Upper lobe of left lung (tissue), 4 donors: ENCODE measurements at regions not wholly inside any gene's neighbourhood (a gene's known extent, or its start where the extent isn't known, plus 50 kb on each side); places are given as distances from the start of the nearest gene placed in this dataset.

ENCODE experiments used
- EP300 ChIP-seq, 4 donors: sonication (generic); formaldehyde crosslinking; IDR thresholded peaks; one replicate each; pipeline ENCODE4 v1.5.1; 2017; ENCODE audit warnings: antibody characterized with exemption in 4 of 4, control low read depth in 2 of 4
- POLR2AphosphoS5 ChIP-seq, 2 donors: sonication (generic); formaldehyde crosslinking; IDR thresholded peaks; one replicate each; pipeline ENCODE4 v1.5.1; 2017; ENCODE audit warnings: antibody characterized with exemption in 2 of 2
- TF ChIP-seq, protein P1 (sequence below), 6 experiments: fragments of 450-650 bp in 4 of 6; fragments of 200-600 bp in 2 of 6; sonication (generic) in 2 of 6; IDR thresholded peaks; one replicate each; pipeline ENCODE4 v1.5.1; 2016 to 2019; ENCODE audit warnings: antibody characterized with exemption in 6 of 6

DNA sequence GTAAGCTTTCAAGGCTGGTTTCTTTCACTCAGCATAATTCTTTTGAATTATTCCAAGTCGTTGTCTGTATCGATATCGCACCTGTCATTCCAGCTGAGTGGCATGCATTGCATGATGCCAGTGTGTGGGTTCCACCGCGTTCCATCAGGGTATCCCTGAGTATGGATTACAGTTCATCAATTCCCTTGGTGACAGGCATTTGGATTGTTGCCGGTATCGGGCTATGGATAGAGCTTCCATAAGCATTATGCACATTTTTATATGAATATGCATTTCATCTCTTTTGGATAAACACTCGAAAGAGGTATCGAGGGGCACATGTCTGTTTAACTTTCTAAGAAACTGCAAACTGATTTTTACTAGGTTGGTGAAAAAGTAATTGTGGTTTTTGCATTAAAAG, 698.8 kb downstream of the BRD1 start:
- TF ChIP-seq, protein P1, sequence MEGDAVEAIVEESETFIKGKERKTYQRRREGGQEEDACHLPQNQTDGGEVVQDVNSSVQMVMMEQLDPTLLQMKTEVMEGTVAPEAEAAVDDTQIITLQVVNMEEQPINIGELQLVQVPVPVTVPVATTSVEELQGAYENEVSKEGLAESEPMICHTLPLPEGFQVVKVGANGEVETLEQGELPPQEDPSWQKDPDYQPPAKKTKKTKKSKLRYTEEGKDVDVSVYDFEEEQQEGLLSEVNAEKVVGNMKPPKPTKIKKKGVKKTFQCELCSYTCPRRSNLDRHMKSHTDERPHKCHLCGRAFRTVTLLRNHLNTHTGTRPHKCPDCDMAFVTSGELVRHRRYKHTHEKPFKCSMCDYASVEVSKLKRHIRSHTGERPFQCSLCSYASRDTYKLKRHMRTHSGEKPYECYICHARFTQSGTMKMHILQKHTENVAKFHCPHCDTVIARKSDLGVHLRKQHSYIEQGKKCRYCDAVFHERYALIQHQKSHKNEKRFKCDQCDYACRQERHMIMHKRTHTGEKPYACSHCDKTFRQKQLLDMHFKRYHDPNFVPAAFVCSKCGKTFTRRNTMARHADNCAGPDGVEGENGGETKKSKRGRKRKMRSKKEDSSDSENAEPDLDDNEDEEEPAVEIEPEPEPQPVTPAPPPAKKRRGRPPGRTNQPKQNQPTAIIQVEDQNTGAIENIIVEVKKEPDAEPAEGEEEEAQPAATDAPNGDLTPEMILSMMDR (IDR thresholded peaks at IDR 0.05) = no peak
- no peak for TF ChIP-seq EP300 (IDR thresholded peaks at IDR 0.05)
- no peak for TF ChIP-seq POLR2AphosphoS5 (IDR thresholded peaks at IDR 0.05)
